H1 (cell line): ENCODE measurements at regions not wholly inside any gene's neighbourhood (a gene's known extent, or its start where the extent isn't known, plus 50 kb on each side); places are given as distances from the start of the nearest gene placed in this dataset.

Experiments used
- CBX5 ChIP-seq: fragments of 300-800, 300-1000 bp; sonication (generic); IDR thresholded peaks from 2 replicates; pipeline ENCODE4 v1.7.1; 2016; ENCODE audit warnings: antibody characterized with exemption, low read length, low read depth
- CTCF ChIP-seq, 3 experiments: IDR thresholded peaks; 1 replicate in 2 of 3; 2 replicates in 1 of 3; pipeline versions ENCODE4 v1.5.1 to v1.6.1; 2011; ENCODE audit warnings: low read length in 3 of 3, mild to moderate bottlenecking in 3 of 3, inconsistent platforms in 2 of 3, low read depth in 1 of 3, moderate library complexity in 1 of 3; ENCODE audit not compliant: insufficient read depth in 1 of 3; ENCODE audit errors: control extremely low read depth in 1 of 3
- EP300 ChIP-seq, 2 experiments: IDR thresholded peaks; 1 replicate in 1 of 2; 2 replicates in 1 of 2; pipeline ENCODE4 v1.6.1; 2011 to 2012; ENCODE audit warnings: low read depth in 2 of 2, low read length in 2 of 2, mild to moderate bottlenecking in 2 of 2, borderline replicate concordance in 1 of 2, inconsistent platforms in 1 of 2, moderate library complexity in 1 of 2
- EZH2 ChIP-seq: fragments of 200-600 bp; sonication (generic); IDR thresholded peaks from 2 replicates; pipeline ENCODE4 v1.7.1; 2012; ENCODE audit warnings: low read depth, mild to moderate bottlenecking, moderate library complexity, low read length, inconsistent platforms; ENCODE audit not compliant: severe bottlenecking
- NANOG ChIP-seq: IDR thresholded peaks from 2 replicates; pipeline ENCODE4 v1.6.1; 2011; ENCODE audit warnings: low read length, low read depth, mild to moderate bottlenecking, inconsistent platforms; ENCODE audit not compliant: insufficient read depth, poor library complexity, severe bottlenecking
- POLR2A ChIP-seq, 2 experiments: IDR thresholded peaks; 1 replicate in 1 of 2; 2 replicates in 1 of 2; pipeline ENCODE4 v1.6.1; 2011; ENCODE audit warnings: low read depth in 2 of 2, low read length in 2 of 2, mild to moderate bottlenecking in 2 of 2; ENCODE audit errors: control extremely low read depth in 1 of 2
- POLR2AphosphoS5 ChIP-seq: IDR thresholded peaks from 2 replicates; pipeline ENCODE4 v1.6.1; 2011; ENCODE audit warnings: low read depth, low read length
- RNF2 ChIP-seq: fragments of 200-900, 300-1000 bp; sonication (generic); IDR thresholded peaks from 2 replicates; pipeline ENCODE4 v1.7.1; 2016; ENCODE audit warnings: borderline replicate concordance, low read depth, mild to moderate bottlenecking, antibody characterized with exemption, low read length; ENCODE audit not compliant: poor library complexity, severe bottlenecking; ENCODE audit errors: missing control alignments
- ZNF274 ChIP-seq: IDR thresholded peaks from 2 replicates; pipeline ENCODE4 v1.7.0; 2012; ENCODE audit warnings: low read length, borderline replicate concordance; ENCODE audit errors: extremely low read depth

GRCh38 chr20:48267860-48268633 lies 482.8 kb upstream of the SULF2 start:
- TF ChIP-seq RNF2 (no peak), CTCF (IDR thresholded peaks at IDR 0.05; ENCODE audit: control extremely low read depth in 1 of 3, insufficient read depth in 1 of 3, low read depth in 1 of 3, low read length in 3 of 3) (no peak), ZNF274 (no peak), EP300 (IDR thresholded peaks at IDR 0.05; ENCODE audit: borderline replicate concordance in 1 of 2, low read depth in 2 of 2, low read length in 2 of 2) (no peak), POLR2A (IDR thresholded peaks at IDR 0.05; ENCODE audit: control extremely low read depth in 1 of 2, low read depth in 2 of 2, low read length in 2 of 2) (no peak), CBX5 (no peak), POLR2AphosphoS5 (no peak), EZH2 (no peak), NANOG (no peak)
